Fibroblast of the conjunctiva (primary cell): ENCODE measurements at regions not wholly inside any gene's neighbourhood (a gene's known extent, or its start where the extent isn't known, plus 50 kb on each side); places are given as distances from the start of the nearest gene placed in this dataset.
A peak's percentile ranks its signal among the peaks of the same experiment; 100 is the strongest.

Experiments used
- DNase-seq: peaks from one replicate; pipeline ENCODE4 v3.0.0-alpha.2; 2010; ENCODE audit warnings: low read depth

DNA sequence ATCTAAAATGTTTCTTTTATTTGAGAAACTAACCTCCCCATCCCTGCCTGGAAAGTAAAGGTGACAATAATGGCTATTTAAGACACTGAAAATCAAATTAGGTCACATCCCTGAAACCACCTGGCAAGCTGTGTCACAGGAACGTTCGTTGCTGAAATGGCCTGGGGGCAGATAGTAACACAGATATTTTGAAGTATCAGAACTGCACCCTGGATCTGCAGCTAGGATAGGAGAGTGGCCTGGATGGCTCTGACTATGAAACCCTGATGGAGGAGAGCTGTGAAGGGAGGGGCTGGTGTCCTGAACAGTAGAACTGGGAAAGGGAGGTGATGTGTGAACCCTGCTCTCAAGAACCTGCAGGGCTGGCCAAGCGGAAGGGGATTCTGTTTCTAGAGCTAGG is 648.3 kb upstream of the CFAP20DC start:
- DNase-seq: no peak

- no peak for DNase-seq
Measured at GRCh38 chr3:59696783-59697182, 647.0 kb upstream of the CFAP20DC start.

DNA sequence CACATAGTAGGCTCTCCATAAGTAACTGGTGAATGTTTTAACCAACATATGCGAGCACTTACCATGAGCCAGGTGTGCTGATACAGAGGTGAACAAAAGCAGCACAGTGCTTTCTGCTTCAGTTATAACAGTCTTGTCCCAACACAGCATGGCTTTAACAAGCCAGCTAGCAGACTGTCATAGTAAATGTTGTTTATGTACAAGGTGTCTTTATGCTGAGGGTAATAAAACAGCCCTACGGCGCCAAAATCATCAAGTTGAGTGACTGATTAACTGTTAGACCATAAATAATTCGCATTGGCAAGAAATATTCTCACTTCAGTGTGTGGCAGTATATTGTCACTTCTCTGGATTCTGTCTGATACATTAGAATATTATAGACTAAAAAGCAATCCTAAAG is 646.0 kb upstream of the CFAP20DC start:
- DNase-seq: no peak

GRCh38 chr3:59692117-59692516 is 642.3 kb upstream of the CFAP20DC start:
- no peak for DNase-seq

DNA sequence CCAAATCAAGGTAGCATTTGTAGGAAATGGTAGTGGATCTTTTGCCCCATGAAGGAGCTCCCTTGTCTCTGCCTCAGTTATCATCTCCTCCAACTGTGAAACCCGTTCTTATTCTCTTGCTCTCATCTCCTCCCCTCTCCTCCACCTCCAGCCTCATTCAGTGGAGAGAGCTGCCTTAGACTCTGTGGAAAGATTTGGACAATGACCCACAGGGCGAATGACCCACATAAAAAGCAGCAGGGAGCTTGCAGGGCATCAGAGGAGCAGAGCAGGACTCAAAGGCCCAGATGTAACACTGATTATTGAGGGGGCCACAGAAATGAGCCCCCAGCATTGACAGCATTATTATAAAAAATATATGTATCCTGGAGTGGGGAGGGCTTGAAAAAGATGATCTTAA is 641.1 kb upstream of the CFAP20DC start:
- no peak for DNase-seq

DNA sequence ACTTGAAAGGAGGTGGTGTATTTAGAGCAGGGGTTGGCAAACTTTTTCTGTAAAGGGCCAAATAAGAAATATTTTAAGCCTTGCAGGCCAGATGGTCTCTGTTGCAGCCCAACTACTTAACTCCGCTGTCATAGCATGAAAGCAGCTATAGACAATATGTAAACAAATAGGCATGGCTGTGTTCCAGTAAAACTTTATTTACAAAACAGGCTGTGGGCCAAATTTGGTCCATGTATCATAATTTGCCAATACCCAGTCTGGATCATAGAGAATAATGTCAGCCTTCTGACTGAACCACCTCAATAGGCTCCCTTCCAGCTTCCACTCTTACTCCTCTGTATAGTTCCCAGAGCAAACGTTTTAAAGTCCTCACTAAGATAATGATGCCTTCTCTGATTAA is 638.8 kb upstream of the CFAP20DC start:
- no peak for DNase-seq

DNA sequence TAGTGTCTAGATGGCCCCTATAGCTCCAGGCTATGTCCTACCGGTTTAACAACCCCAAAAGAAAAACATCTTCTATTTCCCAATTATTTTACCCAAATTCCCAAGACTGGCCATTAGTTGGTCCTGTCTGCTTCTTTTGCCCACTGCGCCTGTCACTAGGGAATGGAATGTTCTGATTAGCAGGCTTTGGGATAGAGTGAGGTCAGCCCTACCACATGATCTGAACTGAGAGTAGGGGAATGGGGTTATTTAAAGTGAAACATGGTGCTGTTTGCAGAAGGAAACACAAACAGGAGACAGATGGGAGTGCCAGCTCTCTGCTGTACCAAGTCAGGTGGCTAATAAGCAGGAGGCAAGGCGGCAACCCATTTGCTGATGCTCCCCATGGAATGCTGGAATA is 635.6 kb upstream of the CFAP20DC start:
- DNase-seq: no peak

- no peak for DNase-seq
Measured at GRCh38 chr3:59684766-59685165, 634.9 kb upstream of the CFAP20DC start.

GRCh38 chr3:59680919-59681318 is 631.1 kb upstream of the CFAP20DC start:
- no peak for DNase-seq

- no peak for DNase-seq
Measured at GRCh38 chr3:59677747-59678702, 628.2 kb upstream of the CFAP20DC start.

DNA sequence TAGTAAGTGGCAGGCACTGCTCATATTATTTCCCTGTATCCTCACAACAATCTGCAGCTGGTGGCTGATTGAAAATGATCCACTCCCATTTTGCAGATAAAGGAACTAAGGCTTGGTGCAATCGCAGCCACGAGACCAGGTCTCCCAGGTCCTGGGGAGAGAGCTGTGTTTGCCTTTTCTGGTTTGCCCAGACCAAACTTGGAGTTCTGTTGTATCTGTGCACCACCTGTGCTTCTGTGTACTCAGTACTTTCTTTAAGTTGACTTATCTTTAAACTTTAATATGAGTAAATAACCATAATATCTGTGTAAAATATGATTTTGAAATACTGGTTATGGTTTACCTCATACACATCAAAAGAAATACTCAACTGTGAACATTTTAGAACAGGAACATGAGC is 625.7 kb upstream of the CFAP20DC start:
- DNase-seq: no peak

GRCh38 chr3:59663076-59663850 is 613.4 kb upstream of the CFAP20DC start:
- no peak for DNase-seq

- DNase-seq: no peak
Measured at GRCh38 chr3:59660852-59661625, 611.2 kb upstream of the CFAP20DC start.

- no peak for DNase-seq
Measured at GRCh38 chr3:59660376-59660775, 610.6 kb upstream of the CFAP20DC start.

DNA sequence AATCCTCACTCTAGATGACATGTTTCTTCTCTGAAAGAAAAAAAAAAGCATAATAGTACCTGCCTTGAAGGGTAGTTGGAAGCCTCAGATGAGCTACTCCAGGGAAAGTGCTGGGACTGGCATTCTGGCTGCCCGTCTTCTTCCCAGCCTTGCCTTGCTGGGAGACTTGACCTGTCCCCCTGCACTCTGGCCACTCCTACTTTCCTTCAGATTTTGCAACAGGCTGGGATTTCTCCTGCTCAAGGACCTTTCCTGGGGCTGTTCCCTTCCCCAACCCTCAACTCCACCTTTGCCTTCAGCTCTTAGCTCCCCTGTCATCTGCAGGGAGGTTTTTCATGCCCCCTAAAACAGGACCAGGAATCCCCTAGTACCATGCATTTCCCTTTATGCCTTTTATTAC is 609.9 kb upstream of the CFAP20DC start:
- no peak for DNase-seq

GRCh38 chr3:59658866-59659265 is 609.0 kb upstream of the CFAP20DC start:
- DNase-seq: no peak

DNA sequence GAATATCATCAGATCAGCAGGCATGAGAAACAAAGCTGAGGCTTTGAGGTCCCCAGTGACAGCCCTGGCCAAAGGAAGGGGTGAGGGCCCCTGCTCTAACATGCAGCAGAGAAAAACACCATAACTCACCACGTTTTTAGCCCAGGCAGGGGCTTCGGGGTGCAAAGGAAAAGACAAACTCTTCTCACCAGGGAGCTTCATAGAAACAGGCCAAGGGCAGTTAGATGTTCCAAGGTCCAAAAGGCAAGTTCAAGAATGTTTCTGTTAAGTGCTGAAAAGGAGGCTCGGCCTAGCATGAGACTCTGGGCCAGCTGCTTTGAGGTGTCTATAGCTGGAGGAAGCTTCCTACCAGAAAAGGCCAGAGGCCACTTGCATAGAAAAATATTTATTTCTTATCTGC is 608.4 kb upstream of the CFAP20DC start:
- DNase-seq: no peak

DNA sequence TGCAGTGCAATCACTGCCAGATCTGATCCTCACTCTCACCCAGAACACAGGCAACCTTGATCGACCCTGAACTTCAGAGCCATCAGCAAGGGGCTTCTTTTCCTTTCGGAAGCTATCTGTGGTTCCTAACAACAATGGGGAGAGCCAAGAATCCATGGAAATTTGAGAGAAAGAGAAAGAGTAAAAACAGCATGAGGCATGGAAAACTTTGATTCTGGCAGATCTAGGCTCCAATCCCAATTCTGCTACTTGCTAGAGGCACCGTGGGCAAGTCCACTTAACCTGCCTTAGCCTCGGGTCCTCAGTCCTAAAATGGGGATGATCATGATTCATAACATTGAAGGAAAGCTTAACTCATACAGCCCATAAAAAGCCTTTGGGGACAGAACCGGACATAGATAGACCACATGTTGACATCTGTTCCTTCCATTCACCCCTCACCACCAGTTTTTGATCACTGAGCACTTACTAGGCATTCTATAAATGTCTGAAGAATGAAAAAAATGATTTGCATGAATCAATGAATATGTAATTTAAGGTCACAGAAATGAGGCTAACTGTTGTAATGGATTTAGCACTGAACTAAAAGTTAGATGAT is 605.7 kb upstream of the CFAP20DC start:
- DNase-seq: no peak

DNA sequence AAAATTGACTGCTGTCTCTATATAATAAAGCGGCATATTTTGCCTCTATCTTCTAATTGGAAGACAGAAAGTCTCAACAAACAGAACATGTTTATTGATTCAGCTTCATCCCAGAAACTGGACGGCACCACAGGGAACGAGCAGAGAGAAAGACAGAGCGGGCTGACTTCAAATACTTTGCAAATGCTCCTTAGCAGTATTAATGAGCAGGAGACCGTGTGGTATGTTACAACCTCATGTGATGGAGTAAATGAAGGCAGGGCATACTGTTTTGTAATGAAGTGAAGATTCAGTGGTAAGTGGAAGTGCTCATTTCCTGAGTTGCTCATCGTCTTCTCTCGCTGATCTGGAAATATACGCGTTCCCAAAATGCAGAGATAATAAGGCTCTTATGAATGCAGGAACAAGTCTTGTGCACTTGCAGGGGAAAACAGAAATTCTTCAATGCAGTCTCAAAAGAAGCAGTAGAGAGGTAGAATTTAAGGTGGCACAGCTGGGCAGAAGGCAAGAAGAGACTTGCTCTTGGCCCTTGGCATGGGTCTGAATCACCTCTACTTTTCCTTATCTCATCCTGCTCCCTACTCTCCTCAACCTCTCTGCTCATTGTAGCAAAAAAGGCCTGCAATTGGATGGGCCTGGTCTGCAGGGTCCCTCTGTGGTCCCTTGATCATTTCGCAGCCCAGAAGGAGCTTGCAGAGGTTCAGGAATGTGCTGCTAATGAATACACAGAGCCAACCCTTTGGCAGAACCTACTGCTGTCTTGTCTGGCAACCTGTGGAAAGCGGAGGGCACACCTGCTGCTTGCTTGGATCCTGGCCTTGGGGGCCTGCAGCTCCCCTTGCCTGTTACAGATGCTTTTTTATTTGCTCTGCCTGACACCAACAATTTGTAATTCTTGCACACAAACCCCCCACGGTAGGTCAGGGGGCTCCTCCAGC is 604.9 kb upstream of the CFAP20DC start:
- no peak for DNase-seq

DNA sequence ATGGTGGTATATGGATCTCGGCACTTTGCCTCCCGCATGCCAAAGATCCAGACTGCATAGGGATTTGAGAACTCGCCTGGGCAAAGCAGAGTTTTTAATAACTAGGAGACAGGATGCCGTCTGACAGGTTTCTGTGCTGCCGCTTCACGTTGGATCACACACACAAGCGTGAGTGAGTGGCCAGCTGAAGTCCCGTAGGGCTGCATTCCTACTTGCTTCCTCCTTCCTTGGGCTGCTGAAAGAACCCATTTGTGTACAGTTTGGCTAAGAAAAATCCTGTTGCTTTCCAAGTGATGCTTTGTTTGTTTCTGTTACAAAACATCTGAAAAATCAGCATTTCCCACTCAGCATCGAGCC is 604.3 kb upstream of the CFAP20DC start:
- peak; percentile 9 for DNase-seq
